ENCODE measurements at regions not wholly inside any gene's neighbourhood (a gene's known extent, or its start where the extent isn't known, plus 50 kb on each side); places are given as distances from the start of the nearest gene placed in this dataset.
"Not testable (repeated sequence)": the region's sequence is repeated elsewhere in the genome, so short reads cannot be mapped to it uniquely, and the experiment has no call there.

DNA sequence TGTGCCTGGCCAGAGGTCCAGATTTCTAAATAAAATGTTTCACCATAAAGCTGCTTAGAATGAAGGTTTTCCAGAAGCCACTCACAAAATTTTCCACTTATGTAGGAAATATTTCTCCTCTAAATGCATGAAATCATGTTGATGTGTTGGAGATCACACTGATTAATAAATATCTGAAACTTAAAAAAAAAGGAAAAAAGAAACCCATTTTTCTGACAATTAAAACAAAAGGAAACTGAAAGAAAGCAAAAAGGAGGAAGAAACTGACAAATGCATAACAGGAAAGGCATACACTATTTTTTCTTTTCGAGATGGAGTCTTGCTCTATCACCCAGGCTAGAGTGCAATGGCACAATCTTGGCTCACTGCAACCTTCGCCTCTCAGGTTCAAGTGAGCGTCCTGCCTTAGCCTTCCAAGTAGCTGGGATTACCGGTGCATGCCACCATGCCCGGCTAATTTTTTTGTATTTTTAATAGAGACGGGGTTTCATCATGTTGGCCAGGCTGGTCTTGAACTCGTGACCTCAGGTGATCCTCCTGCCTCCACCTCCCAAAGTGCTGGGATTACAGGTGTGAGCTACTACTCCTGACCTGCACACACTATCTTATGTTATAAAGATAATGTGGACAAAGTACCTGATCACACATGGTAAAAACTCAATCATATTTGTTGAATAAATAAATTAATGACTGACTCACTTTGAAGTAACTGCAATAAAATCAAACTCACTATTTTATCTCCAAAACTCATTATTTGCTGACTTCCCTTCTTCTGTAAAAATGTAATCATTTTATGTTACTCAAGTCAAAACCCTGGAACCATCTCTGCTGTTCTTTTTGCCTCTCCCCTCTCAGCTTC lies 149.8 kb upstream of the NR5A2 start:
- no peak for DNase-seq

- DNase-seq, result no peak
Observed at GRCh38 chr1:199878823-199879222, 148.7 kb upstream of the NR5A2 start.

DNA sequence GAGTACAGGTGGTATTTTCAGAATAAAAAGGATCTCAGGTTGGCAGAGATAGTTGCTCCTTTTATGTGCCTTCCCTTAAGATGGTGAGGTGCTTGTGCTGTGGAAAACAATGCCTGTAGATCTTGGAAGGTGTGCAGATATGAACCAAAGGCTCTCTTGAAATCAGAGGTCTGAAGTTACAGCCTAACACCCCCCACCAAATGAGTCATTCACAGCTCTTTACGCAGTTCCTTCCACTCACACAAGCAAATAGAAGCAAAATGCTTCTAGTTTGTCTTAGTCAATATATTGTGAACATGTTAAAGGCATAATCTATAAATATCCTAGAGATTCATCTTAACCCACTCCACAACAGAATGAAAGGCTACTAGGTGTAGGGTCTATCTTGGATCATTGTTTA lies 128.9 kb upstream of the NR5A2 start:
- no peak for DNase-seq

GRCh38 chr1:199901341-199901740 lies 126.2 kb upstream of the NR5A2 start:
- no peak for DNase-seq

- no peak for DNase-seq
Observed at GRCh38 chr1:199907361-199907760, 120.1 kb upstream of the NR5A2 start.

GRCh38 chr1:199909137-199909536 lies 118.4 kb upstream of the NR5A2 start:
- no peak for DNase-seq

DNA sequence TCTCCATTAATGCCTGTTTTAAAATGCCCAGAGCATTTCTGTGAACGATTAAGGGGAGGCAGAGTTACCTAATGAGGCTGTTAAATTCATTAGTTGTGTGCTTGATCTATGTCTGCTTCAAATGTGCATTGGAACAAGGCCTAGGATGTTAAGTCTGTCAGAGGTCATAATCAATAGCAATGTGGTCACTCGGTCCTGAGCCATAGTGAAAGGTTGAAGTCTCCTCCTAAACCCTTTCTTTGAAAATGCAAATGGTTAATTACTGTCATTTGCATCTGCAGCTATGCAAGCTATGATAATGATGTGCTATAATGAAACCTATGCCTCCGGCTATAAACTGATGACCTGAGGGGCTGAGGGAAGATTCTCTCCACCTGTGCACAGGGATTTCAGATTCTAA lies 114.2 kb upstream of the NR5A2 start:
- DNase-seq, result no peak

DNA sequence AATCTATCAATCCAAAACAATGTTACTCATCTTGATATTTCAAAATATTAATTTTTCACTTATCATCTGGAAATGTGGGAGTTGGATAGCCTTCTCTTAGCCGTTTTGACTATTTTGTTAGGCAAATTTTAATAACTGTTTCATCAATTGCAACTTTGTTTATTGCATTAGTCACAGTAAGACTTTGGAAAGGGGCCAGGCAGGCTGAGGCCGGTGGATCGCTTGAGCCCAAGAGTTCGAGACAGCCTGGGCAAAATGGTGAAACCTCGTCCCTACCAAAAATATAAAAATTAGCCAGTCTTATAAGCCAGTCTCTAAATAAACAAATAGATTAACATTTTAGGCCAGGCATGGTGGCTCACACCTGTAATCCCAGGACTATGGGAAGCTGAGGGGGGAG lies 113.0 kb upstream of the NR5A2 start:
- DNase-seq, result no peak

DNA sequence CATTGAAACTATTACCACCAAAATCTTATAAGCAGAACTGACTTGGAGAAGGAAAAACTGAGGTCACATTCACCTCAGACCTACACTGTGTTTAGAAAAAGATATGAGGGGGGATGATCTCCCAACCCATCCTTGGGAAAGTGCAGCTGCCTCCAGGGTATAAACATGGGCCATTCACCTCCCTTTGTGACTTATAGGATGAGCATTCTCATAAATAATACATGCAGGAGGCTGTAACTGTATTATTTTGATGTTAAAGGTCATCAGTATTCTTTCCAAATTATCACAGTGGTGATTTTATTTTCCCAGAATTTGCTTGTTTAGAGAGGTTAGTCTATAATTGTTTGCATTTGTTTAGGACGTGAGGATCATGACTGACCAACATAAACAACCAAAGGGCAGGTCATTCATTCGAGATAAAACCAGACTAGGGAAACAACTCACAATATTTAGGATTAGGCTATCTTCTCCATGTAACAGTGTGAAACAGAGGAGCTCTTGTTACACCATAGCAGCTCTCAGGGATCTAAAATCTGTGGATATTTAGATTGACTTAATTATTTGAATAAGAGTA lies 109.2 kb upstream of the NR5A2 start:
- DNase-seq, result no peak

GRCh38 chr1:199920635-199921034 lies 106.9 kb upstream of the NR5A2 start:
- DNase-seq, result no peak

DNA sequence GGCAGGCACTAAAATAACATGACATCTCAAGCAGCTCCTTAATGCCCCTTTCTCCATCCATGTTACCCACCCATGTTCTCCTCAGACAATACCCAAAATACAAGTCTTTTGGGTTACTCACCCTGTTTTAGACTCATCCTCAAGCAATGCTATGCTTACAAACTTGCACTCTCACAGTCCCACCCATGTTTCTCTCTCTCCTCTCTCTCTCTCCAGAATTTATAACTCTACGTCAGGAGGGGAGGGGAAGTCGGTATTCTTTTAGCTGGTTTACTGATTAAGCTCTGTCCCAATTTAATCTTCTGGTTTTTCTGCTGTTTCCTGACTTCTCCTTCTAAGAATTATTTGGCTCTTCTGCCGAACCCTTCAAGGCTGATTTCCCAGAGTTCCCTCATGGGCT lies 98.0 kb upstream of the NR5A2 start:
- no peak for DNase-seq

GRCh38 chr1:199930067-199930466 lies 97.4 kb upstream of the NR5A2 start:
- not testable (repeated sequence) for DNase-seq

GRCh38 chr1:199931666-199932377 lies 95.7 kb upstream of the NR5A2 start:
- DNase-seq, result no peak

GRCh38 chr1:199932462-199932861 lies 95.0 kb upstream of the NR5A2 start:
- no peak for DNase-seq

DNA sequence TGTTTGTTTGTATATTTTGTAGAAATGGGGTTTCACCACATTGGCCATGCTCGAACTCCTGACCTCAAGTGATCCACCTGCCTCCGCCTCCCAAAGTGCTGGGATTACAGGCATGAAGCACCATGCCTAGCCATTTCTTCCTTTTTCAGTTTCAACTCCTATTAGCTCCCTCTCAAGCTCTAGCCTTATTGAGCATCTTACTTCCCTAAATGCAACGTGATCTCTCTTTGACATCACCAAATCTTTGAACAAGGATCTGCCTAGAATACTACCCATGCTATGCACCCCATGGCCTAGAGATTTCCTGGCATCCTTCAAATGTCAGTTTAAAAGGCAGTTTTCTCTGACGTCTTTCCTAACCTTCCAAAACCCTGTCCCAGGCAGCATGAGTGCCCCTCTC lies 91.1 kb upstream of the NR5A2 start:
- DNase-seq, result no peak

GRCh38 chr1:199937161-199937560 lies 90.3 kb upstream of the NR5A2 start:
- no peak for DNase-seq

DNA sequence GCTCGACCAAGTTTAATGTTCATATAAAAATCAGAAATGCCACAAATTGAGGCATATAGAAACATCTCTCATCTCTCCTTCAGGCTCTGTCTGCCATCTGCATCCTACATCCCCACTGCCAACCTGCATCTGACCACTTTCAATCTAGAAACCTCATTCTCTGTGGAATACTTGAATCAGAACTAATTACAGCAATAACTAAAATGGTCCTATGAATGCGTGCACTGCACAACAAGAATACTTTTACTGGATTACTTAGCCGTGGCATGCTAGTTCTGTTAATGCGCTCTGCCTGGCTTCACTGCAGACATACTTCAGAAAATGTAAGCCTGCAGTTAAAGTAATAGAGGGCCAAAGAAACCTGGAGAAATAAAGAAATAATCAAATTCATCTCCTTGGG lies 89.8 kb upstream of the NR5A2 start:
- no peak for DNase-seq

DNA sequence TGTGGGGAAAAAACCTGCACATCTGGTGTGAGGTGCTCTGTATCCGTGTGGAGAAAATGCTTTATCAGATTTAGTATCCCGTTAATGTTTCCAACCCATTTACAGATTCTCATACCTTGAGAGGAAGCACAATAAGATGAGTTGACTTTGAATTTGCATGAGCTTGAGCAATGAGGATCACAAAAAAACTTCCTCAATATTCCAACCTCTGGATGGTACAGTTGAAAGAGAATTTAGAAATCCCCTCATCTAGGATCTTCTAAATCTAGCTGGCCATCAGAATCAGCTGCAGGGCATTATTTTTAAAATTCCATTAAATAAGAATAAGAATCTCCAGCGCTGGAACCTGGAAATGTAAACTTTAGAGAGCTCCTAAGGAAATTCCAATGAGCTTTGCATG lies 82.5 kb upstream of the NR5A2 start:
- DNase-seq, result no peak

GRCh38 chr1:199945591-199945990 lies 81.9 kb upstream of the NR5A2 start:
- no peak for DNase-seq

DNA sequence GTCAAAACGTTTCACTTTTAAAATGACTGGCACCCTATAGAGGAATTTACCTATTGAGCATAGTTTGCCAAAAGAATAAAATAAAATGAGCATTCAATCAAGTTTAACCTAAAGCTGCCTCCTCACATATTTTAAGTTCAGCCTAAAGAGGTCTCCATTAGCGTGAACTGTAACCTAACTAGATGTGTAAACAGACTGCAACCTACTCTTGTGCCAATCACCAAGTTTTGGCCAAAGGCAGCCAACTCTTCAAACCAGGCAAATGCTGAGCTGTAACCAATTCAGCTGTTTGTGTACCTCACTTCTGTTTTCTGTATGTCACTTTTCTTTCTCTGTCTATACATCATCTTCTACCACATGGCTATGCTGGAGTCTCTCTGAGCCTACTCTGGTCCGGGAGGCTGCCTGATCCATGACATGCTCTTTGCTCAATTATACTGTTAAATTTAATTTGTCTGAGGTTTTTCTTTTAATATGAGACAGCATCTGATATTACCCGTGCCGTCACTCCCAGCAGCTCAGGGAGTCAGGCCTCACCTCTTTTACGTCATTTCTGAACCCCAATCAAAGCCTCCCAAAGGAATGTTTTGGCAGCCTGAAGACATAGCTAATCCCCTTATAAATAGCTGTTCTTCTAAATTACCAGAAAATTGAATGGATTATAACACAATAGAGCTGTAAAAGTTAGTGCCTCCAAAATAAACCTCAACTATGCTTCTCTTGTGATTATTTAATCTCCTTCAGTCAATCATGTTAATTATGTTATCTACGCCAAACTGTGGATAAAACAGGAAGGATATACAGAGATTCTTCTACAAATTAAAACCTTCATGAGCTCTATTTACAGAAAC lies 81.0 kb upstream of the NR5A2 start:
- no peak for DNase-seq

DNA sequence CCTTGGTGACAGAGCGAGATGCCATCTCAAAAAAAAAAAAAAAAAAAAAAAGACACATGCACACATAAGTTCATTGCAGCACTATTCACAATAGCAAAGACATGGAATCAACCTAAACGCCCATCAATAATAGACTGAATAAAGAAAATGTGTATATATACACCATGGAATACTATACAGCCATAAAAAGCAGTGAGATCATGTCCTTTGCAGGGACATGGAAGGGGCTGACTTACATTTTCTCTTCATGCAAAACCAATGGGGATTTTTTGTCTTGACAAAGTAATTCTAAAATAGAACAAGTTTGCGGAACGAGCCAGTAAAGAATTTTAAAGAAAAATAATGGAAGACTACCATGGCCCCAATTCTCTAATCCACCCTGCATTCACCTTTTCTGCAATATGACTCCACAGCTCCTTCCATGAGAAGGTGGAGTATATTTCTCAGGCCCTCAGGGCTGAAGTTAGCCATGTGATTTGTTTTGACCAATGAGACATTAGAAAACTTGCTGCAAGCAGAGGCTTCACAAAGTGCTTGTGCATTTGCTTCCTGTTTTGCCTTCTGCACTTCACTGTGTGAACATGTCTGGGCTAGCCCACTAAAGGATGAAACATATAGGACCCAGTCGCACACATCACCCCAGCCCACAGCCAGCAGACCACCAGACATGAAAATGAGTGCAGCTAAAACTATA lies 78.8 kb upstream of the NR5A2 start:
- no peak for DNase-seq

- DNase-seq, result not testable (repeated sequence)
Observed at GRCh38 chr1:199951005-199951404, 76.5 kb upstream of the NR5A2 start.

- no peak for DNase-seq
Observed at GRCh38 chr1:199953651-199954050, 73.9 kb upstream of the NR5A2 start.

Measured in NCI-H187 treated with DMSO at 0.1 percent for 48 hours (cell line).